ENCODE measurements at regions not wholly inside any gene's neighbourhood (a gene's known extent, or its start where the extent isn't known, plus 50 kb on each side); places are given as distances from the start of the nearest gene placed in this dataset.
A peak's percentile ranks its signal among the peaks of the same experiment; 100 is the strongest.
"Not testable (repeated sequence)": the region's sequence is repeated elsewhere in the genome, so short reads cannot be mapped to it uniquely, and the experiment has no call there.

GRCh38 chr4:112708772-112709171 is 71.8 kb downstream of the LARP7 start:
- no peak for DNase-seq

DNA sequence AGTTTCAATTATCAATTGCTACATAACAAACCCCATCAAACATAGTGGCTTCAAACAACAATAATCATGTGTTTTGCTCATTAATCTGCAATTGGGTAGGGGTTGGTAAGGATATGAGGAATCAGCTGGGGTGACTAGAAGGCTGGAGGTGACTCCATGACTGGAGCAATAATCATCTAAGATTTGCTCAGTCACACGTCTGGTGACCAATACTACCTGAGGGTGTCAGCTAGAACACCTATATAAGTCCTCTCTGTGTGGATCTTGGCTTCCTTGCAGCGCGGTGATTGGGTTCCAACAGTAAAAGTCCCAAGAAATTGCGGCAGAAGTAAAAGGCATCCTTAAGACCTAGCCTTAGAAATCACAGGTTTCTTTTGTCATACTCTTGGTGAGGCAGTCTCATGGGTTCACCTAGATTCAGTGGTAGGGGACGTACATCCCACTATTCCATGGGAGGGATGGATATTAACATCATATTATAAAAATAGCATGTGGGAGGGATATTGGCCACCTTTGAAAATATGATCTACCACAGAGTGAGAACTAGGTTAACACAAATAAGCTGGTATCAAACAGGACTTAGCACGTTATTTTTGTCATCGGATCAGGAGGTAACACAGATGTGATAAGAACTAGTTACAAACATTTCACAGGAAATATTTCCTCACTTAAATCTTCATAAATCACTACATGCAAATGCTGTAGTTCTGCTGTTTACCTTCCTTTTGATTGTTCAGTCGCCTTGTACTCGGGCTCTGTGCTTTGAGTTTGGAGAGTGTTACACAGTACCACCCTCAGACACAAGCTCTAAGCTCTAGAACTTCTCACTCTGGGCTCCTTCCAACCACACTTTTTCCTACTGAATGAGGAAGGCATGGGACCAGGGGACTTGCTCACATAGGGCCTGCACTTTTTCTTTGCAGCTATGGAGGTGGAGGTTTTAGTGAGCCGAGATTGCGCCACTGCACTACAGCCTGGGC is 78.3 kb downstream of the LARP7 start:
- no peak for DNase-seq

DNA sequence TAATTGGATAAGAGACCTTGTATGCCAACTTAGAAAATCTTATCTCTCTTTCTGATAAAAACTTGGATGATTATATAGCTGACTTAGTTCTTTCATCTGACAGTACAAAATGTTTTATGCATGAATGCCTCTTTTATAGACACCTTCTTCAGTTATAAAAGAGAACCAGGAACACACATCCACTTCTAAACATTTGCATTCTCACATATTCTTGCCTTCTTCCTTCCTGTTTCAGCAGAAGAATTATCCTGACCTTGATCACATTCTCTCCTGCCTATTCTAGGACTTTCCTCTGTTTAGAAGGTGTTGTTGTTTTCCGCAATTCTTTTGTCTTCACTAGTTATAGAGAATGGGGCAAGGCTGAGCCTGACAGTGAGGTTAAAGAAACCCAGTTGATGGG is 80.9 kb downstream of the LARP7 start:
- DNase-seq = no peak

- no peak for DNase-seq
Measured at GRCh38 chr4:112721627-112722026, 84.7 kb downstream of the LARP7 start.

- DNase-seq = no peak
Measured at GRCh38 chr4:112726041-112726440, 89.1 kb downstream of the LARP7 start.

GRCh38 chr4:112727728-112728127 is 90.8 kb downstream of the LARP7 start:
- not testable (repeated sequence) for DNase-seq

GRCh38 chr4:112731715-112732114 is 94.8 kb downstream of the LARP7 start:
- DNase-seq = no peak

DNA sequence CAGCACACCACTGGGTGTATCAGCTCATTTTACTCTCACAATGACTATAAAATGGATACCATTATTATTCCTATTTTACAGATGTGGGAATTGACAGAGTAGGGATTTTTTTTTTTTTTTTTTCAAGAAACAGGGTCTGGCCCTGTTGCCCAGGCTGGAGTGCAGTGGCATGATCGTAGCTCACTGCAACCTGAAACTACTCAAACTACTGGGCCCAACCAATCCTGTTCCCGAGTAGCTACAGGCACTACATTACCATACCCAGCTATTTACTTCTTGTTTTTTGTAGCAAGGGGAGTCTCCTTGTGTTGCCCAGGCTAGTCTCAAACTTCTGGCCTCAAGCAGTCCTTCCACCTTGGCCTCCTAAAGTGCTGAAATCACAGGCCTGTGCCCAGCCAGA is 95.2 kb downstream of the LARP7 start:
- DNase-seq = no peak

DNA sequence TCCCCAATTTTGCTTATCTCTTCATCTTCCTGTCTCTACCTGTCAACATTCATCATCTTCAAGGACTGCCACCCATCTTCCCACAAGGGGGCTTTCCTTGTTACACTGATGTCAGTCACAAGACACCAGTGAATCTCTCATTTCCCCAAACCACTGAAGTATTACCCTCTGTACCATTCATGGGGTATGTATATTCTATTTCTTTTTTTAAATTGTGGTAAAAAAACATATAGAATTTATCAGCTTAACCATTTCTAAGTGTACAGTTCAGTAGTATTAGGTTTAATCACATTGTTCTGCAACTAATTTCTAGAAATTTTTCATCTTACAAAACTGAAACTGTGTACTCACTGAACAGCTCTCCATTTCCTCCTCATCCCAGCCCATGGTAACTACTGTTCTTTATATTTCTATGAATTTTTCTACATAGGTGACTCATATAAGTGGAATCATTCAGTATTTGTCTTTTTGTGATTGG is 98.6 kb downstream of the LARP7 start:
- DNase-seq = no peak

DNA sequence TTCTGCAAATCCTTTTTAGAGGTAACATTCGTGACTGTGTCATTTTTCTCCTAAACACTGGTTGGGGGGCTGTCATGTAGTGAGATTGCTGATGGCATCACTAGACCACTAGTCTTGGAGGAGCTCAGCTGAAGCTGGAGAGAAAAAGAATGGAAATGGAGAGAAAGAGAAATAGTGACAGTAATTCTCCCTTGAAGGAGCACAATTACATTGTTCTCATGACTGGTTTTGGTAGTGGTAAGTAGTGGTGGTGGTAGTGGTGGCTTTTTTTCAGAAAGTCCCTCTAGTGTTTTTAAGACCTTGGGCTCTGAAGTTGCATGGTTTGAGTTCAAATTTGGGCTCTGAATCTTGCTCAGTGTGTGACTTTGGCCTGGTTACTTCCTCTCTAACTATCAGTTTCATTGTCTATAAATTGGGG is 99.8 kb downstream of the LARP7 start:
- DNase-seq = no peak

- no peak for DNase-seq
Measured at GRCh38 chr4:112739442-112739841, 102.5 kb downstream of the LARP7 start.

GRCh38 chr4:112747036-112747435 is 110.1 kb downstream of the LARP7 start:
- no peak for DNase-seq

DNA sequence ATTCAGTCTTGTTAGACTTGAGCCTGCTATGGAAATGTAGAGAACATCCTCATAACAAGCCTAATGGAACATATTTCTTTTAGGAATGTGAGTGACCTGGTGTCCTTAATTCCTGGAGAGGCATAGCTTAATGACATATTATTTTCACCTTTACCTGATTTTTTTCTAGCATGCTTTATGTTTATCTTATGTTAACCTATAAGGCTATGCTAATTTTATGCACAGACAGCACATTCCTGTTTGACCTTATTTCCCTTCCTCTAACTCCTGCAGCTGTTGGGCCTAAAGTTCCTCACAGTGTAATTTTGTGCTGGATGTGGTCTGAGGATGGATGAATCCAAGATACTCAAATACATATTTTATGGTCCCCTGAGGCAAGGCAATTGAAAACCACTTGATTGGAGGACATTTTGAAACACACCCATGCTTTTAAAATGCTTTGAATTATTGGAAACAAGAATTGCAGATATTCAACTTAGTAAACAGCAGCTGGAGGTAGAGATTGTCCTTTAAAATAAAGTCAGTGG is 111.5 kb downstream of the LARP7 start:
- DNase-seq = no peak

DNA sequence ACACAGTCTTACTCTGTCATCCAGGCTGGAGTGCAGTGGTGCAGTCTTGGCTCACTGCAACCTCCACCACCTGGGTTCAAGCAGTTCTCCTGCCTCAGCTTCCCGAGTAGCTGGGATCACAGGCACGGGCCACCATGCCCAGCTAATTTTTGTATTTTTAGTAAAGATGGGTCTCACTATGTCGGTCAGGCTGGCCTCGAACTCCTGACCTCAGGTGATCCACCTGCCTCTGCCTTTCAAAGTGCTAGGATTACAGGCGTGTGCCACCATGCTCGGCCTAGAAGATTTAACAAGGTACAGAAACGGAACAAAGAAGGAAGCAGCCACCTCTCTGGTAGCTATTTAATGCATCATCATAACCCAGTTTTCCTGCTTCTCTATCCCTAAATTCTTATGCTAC is 113.8 kb downstream of the LARP7 start:
- not testable (repeated sequence) for DNase-seq

DNA sequence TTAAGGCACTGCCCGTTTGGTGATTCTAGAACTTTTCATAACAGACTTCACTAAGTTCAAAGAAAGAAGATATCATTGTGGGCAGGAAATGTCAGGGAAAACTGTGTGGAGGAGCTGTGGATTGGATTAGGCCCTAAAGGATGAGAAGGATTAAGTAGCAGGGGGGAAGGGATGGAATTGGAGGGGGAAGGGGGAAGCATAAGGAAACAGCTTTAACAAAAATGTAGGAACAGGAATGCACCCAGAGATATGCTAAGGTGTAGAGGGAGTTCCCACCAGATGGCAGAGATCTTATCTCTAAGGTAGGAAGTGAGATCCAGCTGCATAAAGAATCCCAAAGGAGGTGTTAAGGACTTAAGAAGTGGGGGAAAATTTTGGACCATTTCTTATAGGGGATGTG is 114.5 kb downstream of the LARP7 start:
- no peak for DNase-seq

DNA sequence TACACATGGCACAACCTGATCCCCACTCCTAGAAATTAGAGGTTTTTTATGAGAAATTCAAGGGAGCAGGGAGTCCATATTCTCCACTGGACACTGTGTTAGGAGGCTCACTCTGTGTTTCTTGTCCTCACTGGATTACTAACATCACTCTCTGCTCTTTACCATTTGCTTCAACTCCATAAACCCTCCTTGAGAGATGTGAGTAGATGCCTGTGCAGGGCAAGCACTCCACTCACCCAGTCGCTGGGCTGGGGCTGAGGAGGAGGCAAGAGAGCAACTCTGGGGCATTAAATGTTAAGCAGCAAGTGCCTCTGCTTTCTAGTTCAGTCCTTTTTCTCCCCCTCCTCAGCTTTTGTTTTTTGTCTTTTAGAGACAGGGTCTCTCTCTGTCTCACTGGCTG is 115.1 kb downstream of the LARP7 start:
- no peak for DNase-seq

- DNase-seq = no peak
Measured at GRCh38 chr4:112752510-112752909, 115.6 kb downstream of the LARP7 start.

- no peak for DNase-seq
Measured at GRCh38 chr4:112753333-112753732, 116.4 kb downstream of the LARP7 start.

DNA sequence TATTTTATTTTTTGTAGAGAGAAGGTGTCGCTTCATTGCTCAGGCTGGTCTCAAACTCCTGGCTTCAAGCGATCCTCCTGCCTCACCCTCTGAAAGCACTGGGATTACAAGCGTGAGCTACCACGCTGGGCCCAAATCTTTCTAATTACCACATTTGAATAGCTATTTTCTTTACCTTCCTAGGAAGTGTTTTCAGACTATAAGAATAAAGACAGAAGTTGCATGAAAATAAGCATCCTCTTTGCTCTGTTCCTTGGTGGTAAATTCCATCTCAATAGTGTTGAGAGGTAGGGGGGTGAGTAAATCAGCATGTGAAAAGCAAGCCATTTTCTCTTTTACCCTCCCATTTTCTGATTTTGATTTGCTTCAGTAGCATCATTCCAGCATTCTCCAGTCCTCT is 122.4 kb downstream of the LARP7 start:
- DNase-seq = no peak

DNA sequence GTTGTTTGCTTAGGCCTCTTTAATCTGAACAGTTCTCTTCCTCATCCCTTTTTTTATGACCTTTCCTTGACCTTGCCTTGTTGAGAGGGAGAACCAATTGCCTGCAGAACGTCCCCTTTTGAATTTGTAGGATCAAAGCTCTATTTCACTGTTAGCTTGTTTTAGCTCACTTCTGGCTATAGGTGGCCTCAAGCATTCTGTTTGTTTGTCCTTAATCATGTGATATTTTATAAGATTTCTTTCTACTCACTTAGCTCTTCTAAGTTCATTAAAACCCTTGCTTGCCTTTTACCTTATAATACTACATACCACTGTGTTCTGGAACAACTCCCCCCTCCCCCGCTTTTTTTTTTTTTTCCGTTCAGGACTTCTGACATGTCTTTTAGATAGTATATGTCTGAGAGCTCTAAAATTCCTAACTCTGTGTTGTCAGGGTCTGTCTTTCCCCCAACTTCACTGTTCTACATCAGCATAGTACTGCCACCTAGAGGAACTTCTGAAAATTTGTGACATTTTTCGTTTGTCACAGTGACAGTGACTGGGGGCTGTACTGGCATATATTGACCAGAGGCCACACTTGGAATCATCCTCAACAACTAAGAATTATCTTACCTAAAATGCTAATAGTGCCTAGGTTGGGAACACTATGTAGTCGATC is 128.5 kb downstream of the LARP7 start:
- DNase-seq = peak; percentile 33

- no peak for DNase-seq
Measured at GRCh38 chr4:112766422-112766821, 129.5 kb downstream of the LARP7 start.

- DNase-seq = no peak
Measured at GRCh38 chr4:112767386-112767785, 130.4 kb downstream of the LARP7 start.

DNA sequence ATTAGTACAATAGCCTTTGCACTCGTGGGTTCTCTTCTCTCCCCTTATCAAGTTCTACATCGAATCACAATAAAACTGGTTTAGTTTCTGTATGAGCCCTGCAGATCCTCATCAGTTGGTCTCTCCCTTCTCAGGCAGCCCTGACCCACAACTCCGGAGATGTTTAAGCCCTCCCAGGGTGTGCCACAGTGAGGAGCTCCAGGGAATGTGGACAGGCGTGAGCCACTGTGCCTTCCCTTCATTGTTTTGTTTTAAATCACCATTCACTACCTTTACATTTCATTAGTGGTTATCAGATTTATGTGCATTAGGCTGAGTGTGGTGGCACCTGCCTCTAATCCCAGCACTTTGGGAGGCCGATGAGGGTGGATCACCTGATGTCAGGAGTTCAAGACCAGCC is 133.2 kb downstream of the LARP7 start:
- no peak for DNase-seq

DNA sequence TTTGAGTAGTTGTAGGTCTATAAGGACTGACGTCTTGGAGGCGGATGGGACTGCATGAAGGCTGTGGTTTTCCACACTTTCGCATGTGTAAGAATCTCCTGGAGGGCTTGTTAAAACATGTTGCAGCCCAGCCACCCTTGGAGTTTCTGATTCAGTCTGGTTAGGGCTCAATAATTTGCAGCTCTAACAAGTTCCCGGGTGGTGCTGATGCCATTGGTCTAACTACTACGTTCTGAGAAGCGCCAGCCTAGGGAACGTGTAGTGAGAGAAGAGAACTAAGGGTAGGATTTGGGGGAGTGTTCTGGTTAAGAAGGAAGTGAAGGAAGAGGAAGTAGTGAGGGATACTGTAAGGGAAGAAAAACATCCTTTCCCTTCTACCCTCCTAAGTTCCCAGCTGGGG is 138.9 kb downstream of the LARP7 start:
- DNase-seq = no peak

Data from NCI-H2227 treated with DMSO at 0.1 percent for 48 hours (cell line).